GM12873 (cell line): ENCODE measurements at regions not wholly inside any gene's neighbourhood (a gene's known extent, or its start where the extent isn't known, plus 50 kb on each side); places are given as distances from the start of the nearest gene placed in this dataset.

Source experiments
- CTCF ChIP-seq: IDR thresholded peaks from 2 replicates; pipeline ENCODE4 v1.5.1; 2012; ENCODE audit warnings: low read depth, mild to moderate bottlenecking, moderate library complexity, low read length, control low read depth; ENCODE audit not compliant: insufficient read depth; ENCODE audit errors: missing control alignments

GRCh38 chr13:111611651-111612050 lies 291.2 kb downstream of the TEX29 start:
- TF ChIP-seq CTCF = no peak

- TF ChIP-seq CTCF = no peak
Observed at GRCh38 chr13:111612886-111613285, 292.4 kb downstream of the TEX29 start.

GRCh38 chr13:111614009-111614408 lies 293.6 kb downstream of the TEX29 start:
- no peak for TF ChIP-seq CTCF

- no peak for TF ChIP-seq CTCF
Observed at GRCh38 chr13:111614613-111615012, 294.2 kb downstream of the TEX29 start.

GRCh38 chr13:111616203-111616602 lies 295.8 kb downstream of the TEX29 start:
- no peak for TF ChIP-seq CTCF

- no peak for TF ChIP-seq CTCF
Observed at GRCh38 chr13:111620166-111620565, 299.7 kb downstream of the TEX29 start.

- no peak for TF ChIP-seq CTCF
Observed at GRCh38 chr13:111620586-111620985, 300.1 kb downstream of the TEX29 start.
